MM.1S (cell line): ENCODE measurements at regions not wholly inside any gene's neighbourhood (a gene's known extent, or its start where the extent isn't known, plus 50 kb on each side); places are given as distances from the start of the nearest gene placed in this dataset.

Experiments used
- EZH2 ChIP-seq: fragments of 300-600 bp; sonication (generic); optimal IDR thresholded peaks from 2 replicates; pipeline ENCODE3; 2017; ENCODE audit warnings: low read depth, mild to moderate bottlenecking, antibody characterized with exemption, low read length, mixed read lengths
- TF ChIP-seq, protein P1 (sequence below): fragments of 300-600 bp; sonication (generic); IDR thresholded peaks from 2 replicates; pipeline ENCODE4 v1.5.1; 2016; ENCODE audit warnings: antibody characterized with exemption, low read length, mixed read lengths

DNA sequence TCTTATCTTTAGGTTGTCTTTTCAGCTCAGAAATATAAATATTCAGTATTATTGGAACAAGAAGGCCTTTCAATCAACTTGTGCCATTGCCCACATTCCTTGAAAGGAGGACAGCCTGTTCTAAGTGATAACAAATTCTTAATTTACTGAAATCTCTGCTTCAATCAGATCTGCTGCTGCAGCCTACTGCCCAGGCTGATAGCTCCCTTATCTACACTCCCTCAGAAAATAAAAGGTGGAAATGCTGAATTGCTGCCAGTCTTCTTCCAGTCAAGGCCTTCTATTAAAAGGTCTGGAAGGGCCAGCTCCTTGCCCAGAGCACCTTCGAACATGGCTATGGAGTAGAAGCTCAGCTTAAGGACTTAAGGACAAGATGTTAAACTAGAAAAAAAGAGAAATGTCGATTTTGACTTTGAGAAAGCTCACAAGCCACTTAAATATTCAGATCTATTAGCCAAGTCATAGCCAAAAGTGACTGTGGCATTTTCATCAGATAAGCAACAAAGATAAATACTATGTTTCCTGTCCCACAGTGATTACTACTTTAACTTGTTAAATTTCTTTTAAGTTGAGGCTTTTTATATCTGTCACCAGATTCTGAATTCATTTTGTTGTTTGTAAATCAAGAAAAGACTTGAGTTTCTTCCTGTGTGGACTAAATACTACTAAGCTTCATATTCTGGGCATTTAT, 480.5 kb upstream of the CBLB start:
- TF ChIP-seq, protein P1, sequence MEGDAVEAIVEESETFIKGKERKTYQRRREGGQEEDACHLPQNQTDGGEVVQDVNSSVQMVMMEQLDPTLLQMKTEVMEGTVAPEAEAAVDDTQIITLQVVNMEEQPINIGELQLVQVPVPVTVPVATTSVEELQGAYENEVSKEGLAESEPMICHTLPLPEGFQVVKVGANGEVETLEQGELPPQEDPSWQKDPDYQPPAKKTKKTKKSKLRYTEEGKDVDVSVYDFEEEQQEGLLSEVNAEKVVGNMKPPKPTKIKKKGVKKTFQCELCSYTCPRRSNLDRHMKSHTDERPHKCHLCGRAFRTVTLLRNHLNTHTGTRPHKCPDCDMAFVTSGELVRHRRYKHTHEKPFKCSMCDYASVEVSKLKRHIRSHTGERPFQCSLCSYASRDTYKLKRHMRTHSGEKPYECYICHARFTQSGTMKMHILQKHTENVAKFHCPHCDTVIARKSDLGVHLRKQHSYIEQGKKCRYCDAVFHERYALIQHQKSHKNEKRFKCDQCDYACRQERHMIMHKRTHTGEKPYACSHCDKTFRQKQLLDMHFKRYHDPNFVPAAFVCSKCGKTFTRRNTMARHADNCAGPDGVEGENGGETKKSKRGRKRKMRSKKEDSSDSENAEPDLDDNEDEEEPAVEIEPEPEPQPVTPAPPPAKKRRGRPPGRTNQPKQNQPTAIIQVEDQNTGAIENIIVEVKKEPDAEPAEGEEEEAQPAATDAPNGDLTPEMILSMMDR: no peak
- no peak for TF ChIP-seq EZH2
